ENCODE measurements at regions not wholly inside any gene's neighbourhood (a gene's known extent, or its start where the extent isn't known, plus 50 kb on each side); places are given as distances from the start of the nearest gene placed in this dataset.

GRCh38 chr14:101372894-101373620 is 188.2 kb upstream of the DIO3 start:
- no peak for TF ChIP-seq POLR2A (IDR thresholded peaks at IDR 0.05)
- no peak for TF ChIP-seq CTCF (IDR thresholded peaks at IDR 0.05)
